PC-3 (cell line): ENCODE measurements at regions not wholly inside any gene's neighbourhood (a gene's known extent, or its start where the extent isn't known, plus 50 kb on each side); places are given as distances from the start of the nearest gene placed in this dataset.

Experiments used
- EZH2 ChIP-seq: fragments of 300-600 bp; sonication (generic); IDR thresholded peaks from one replicate; pipeline ENCODE4 v1.6.1; 2017; ENCODE audit warnings: antibody characterized with exemption, mild to moderate bottlenecking, low read length; ENCODE audit not compliant: unreplicated experiment
- TF ChIP-seq, protein P1 (sequence below): fragments of 300-600 bp; sonication (generic); conservative IDR thresholded peaks from 2 replicates; pipeline ENCODE4 v1.5.1; 2017; ENCODE audit warnings: antibody characterized with exemption, low read depth, mild to moderate bottlenecking, low read length

DNA sequence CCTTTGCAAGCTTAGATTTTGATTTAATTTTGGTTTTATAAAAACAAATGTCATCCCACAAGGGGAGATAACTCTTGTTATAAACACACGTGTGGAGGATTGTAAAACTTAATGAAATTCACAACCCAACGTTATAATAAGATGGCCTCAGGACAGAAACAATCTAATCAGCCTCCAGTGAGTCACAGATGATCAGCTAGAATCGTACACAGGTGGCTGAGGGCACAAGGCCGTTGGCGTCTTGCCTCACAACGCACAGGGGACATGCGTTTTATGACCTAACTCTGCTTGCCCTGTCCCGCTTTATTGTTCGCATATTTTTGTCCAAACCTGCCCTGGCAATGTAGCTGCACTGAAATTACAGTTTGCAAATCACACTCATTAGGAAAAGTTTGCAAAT lies 121.9 kb upstream of the PDZRN3 start:
- TF ChIP-seq EZH2, result no peak
- TF ChIP-seq, protein P1, sequence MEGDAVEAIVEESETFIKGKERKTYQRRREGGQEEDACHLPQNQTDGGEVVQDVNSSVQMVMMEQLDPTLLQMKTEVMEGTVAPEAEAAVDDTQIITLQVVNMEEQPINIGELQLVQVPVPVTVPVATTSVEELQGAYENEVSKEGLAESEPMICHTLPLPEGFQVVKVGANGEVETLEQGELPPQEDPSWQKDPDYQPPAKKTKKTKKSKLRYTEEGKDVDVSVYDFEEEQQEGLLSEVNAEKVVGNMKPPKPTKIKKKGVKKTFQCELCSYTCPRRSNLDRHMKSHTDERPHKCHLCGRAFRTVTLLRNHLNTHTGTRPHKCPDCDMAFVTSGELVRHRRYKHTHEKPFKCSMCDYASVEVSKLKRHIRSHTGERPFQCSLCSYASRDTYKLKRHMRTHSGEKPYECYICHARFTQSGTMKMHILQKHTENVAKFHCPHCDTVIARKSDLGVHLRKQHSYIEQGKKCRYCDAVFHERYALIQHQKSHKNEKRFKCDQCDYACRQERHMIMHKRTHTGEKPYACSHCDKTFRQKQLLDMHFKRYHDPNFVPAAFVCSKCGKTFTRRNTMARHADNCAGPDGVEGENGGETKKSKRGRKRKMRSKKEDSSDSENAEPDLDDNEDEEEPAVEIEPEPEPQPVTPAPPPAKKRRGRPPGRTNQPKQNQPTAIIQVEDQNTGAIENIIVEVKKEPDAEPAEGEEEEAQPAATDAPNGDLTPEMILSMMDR, result no peak
